ENCODE measurements at regions not wholly inside any gene's neighbourhood (a gene's known extent, or its start where the extent isn't known, plus 50 kb on each side); places are given as distances from the start of the nearest gene placed in this dataset.

GRCh38 chr9:28289746-28290145 is 716.5 kb upstream of the C9orf72 start:
- TF ChIP-seq, protein P1, sequence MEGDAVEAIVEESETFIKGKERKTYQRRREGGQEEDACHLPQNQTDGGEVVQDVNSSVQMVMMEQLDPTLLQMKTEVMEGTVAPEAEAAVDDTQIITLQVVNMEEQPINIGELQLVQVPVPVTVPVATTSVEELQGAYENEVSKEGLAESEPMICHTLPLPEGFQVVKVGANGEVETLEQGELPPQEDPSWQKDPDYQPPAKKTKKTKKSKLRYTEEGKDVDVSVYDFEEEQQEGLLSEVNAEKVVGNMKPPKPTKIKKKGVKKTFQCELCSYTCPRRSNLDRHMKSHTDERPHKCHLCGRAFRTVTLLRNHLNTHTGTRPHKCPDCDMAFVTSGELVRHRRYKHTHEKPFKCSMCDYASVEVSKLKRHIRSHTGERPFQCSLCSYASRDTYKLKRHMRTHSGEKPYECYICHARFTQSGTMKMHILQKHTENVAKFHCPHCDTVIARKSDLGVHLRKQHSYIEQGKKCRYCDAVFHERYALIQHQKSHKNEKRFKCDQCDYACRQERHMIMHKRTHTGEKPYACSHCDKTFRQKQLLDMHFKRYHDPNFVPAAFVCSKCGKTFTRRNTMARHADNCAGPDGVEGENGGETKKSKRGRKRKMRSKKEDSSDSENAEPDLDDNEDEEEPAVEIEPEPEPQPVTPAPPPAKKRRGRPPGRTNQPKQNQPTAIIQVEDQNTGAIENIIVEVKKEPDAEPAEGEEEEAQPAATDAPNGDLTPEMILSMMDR (IDR thresholded peaks at IDR 0.05) = no peak
- TF ChIP-seq EZH2phosphoT487 (IDR thresholded peaks at IDR 0.05) (no peak), EZH2 (IDR thresholded peaks at IDR 0.05) (no peak)

All from neural progenitor cell (in vitro differentiated cells).